NCI-H2196 (cell line): ENCODE measurements at regions not wholly inside any gene's neighbourhood (a gene's known extent, or its start where the extent isn't known, plus 50 kb on each side); places are given as distances from the start of the nearest gene placed in this dataset.

Source experiments
- DNase-seq: peaks from one replicate; lab custom pipeline; 2025; ENCODE audit not compliant: unreplicated experiment; lab: John Stamatoyannopoulos, UW

DNA sequence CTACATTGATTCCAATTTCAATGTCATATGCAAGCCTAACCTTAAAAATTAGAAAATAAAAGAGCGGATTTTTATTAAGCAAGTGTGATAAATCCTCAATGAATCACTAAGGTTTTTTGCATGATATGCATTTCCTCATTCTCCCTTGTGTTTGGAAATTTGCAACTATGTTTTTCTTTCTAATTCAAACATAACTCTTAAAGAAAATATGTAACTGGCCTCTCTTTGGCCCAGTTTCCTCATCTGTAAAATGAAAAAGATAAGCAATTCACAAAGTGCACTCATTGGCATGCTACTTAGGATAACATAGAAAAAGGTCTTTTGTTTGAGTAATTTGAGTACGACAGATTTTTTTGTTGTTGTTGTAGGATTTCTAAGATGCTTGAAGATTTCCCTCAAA, 295.5 kb downstream of the CDH11 start:
- DNase-seq = no peak

DNA sequence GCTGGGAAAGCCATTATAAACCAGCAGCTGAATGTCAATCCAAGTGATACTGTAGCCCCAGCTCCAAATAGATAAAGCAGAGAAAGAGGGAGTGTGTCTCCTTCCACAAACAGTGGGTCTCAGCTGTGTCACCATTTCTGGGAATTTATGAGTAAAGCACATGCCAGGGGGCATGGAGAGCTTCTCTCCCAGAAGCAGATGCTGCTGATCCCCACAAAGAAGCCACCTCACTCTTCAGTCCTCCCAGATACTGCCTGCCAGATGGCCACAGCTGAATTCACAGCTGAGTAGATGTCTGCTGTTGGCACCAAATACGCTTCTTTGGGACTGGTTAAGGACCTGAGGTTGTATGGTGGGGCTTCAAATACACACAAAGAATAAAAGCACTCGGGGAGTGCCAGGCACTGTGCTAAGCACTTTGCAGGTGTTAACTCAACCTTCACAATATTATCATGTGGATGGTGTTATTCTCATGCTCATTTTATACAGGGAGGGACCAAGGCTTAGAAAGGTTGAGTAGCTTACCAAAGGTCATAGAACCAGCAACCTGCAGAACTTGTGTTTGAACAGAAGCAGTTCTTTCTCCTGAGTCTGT, 298.3 kb downstream of the CDH11 start:
- no peak for DNase-seq

DNA sequence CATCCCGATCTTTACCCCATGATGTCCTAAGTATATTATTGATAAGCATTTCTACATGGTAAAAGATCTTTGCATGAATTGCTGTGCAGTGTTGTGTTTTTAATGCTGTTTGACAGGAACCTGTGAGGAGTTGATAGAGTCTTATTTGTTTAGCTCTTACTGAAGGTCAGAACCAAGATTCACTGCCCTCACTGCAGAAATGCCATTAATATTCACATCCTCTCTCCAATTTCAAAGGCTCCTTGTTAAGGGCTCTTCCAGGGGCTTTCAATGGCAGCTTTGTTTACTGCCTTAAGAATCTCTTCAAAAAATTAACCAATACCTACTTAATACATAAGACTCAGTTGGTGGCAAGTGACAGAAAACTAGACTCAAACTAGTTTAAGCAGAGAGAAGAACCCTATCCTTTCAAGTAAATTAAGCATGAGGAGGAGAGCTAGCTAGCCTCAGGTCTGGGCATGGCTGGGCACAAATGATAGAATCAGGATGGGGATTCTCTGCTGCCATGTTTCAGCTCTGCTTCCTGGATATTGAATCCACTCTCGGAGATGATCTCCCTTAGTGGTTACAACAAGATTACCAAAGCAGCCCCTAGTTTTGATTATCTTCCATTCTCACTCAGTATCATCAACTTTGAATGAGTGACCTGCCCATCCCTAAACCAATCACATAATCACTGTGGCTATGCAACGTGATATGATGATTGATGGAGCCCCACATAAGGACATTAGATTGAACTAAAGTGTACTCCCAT, 311.8 kb downstream of the CDH11 start:
- no peak for DNase-seq

DNA sequence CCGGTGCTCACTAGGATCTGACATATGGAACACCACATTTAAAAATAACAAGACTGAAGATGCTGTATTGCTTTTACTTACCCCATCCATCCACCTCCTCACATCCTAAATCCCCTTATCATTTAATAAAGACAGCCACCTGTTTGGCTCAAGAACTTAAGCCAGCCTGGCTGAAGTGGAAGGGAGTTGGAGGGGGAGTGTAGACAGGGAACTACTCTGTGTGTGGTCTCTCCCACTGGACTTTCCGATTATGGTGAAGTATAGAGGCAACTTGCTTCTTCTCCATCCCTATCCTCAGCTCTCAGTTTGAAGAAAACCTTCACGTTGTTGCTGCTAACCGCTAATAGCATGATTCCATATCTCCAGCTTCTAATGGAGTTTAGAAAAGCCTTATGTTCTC, 313.4 kb downstream of the CDH11 start:
- no peak for DNase-seq

DNA sequence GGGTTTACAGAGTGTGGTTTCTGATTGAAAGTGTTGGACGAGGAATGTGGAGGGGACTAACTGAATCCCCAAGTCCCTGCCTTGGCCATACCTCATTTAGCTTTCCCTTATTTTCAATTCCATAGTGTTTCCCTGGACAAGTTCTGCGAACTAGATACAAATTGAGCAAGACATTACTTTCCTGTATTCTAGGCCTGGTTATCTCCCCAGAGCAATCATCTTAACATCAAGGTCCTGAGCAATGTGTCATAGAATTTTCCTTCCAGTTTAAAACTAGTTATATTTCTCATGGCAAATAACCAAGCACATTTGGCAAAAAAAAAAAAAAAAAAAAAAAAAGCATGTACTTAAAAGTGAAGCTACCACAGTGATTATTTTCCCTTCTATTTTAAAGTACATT, 330.1 kb downstream of the CDH11 start:
- DNase-seq = no peak

GRCh38 chr16:64784635-64785034, 337.2 kb downstream of the CDH11 start:
- DNase-seq = no peak

DNA sequence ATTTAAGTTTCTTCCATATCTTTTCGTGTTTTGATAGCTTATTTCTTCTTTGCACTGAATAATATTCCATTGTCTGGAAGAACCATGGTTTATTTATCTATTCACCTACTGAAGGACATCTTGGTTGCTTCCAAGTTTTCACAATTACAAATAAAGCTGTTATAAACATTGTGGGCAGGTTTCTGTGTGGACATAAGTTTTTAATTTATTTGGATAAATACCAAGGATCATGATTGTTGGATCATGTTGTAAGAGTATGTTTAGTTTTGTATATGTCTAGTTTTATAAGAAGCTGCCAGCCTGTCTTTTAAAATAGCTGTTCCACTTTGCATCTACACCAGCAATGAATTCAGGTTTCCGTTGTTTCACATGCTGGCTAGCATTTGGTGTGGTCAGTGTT, 339.4 kb downstream of the CDH11 start:
- DNase-seq = no peak

GRCh38 chr16:64780445-64780844, 341.4 kb downstream of the CDH11 start:
- no peak for DNase-seq

- DNase-seq = no peak
Measured at GRCh38 chr16:64778777-64779176, 343.1 kb downstream of the CDH11 start.

- no peak for DNase-seq
Measured at GRCh38 chr16:64773638-64774037, 348.2 kb downstream of the CDH11 start.

- DNase-seq = no peak
Measured at GRCh38 chr16:64773184-64773583, 348.7 kb downstream of the CDH11 start.

DNA sequence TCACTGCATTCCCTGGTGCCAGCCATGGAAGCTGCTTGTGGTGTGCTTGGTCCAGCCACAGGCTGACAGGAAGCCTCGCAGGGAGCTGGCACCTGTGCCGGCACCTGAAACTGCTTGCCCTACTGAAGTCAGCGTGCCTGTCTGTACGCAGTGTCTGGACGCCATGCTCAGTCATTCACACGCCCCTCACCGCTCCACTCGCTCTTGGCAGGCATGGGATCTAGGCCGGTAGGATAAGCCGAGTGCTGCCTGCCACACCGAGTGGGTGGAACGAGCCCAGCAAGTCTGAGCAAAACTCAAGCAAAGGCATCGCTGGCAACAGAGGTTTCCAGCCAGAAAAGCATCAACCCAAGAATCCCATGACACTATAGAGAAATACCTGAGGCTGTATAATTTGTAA, 350.6 kb downstream of the CDH11 start:
- DNase-seq = no peak

DNA sequence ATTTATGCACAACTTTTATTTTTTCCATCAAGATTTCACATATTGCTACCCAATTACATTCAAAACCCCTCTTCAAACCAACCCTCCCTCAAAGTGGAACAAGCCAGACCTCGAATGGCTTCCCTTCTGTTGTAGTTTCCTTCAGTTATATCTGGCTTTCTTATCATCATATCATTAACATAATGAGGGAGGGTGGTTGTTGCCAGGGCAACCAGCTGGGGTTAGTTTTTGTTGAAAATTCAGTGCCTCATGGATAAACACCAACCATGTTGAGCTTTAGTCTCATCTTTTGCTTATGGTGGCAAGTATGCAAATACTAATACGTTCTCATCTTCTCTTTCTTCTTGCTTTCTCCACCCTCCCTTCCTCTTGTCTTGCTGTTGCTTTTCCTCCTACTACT, 359.7 kb downstream of the CDH11 start:
- DNase-seq = no peak

DNA sequence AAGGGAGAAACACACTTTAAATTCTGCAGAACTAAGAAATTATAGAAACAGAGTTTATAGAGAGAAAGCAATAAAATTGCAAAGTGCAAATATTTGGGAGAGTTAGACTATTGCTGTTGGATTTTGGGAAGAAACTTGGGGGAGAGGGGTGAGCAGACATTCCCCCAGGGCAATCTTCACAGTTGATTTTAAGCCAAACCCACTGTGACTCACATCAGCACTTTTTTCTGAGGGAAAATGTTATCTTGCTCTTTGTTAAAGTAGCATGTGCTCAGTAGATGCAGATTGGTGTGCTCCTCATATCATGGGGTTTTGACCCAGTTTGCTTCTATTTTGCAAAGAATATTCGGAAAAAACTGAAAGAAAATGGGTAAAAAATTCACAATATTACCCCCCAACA, 367.6 kb downstream of the CDH11 start:
- no peak for DNase-seq

DNA sequence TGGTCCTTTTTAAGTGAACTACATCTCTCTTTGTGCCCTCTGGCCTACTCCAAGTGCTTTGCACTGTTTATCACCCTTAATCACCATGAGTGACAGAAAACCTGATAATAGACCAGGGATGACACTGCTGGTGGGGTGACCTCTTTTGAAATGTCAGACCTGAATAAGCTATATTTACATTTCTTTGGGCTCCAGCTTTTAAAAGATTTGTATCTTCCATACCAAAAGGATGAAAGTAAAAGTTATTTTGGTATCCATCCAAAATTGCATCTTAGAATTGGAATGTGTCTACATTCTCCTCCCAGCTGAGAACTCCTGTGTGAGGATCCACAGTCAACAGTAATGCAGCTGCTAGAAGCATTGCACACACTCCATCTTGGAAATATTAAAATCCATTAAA, 370.0 kb downstream of the CDH11 start:
- DNase-seq = no peak

- DNase-seq = no peak
Measured at GRCh38 chr16:64749346-64749745, 372.5 kb downstream of the CDH11 start.

- no peak for DNase-seq
Measured at GRCh38 chr16:64745258-64745930, 376.5 kb downstream of the CDH11 start.

DNA sequence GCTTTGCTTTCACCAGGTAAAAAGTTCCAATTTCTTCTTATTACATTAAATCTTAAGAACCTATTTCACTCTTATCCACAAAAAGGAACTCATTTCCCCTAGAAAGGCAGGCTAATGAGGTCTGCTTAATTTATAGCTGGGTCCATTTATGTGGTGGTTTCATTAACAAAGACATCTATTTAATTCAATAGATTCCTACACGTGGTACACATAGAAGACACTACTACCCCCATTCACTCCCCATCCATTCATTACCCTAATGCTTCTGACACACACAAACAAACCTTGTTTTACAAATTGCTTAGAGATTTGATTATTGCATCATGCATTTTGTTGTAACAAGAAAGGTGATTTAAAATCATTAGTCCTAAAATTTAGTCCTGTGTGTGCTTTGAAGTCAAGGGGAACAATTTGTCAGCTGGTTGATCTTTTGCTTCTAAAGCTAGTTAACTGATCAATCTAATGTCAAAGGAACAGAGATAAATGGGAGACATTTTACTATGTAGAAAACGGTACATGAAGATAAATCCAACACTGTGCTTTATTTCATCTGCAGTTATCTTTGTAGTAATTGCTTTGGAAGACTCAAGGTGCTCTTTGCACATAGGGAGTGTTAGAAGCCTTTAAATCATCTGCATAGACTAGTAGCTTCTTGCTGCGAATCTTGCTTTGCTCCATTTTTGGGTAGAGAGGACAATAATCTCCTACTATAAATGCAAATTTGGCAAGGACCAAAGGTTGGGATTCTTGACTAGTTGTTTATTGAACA, 379.2 kb downstream of the CDH11 start:
- DNase-seq = no peak

GRCh38 chr16:64740261-64740660, 381.6 kb downstream of the CDH11 start:
- DNase-seq = no peak

- DNase-seq = no peak
Measured at GRCh38 chr16:64738321-64738960, 383.4 kb downstream of the CDH11 start.

DNA sequence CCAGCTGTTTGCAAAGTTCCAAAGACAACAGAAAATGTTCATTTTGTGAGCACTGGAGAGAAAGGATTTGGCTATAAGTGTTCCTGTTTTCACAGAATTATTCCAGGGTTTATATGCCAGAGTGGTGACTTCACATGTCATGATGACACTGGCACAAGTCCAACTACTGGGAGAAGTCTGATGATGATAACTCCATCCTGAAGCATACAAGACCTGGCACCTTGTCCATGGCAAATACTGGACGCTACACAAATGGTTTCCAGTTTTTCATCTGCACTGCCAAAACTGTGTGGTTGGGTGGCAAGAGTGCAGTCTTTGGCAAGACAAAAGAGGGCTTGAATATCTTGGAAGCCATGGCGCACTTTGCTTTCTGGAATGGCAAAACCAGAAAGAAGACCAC, 385.0 kb downstream of the CDH11 start:
- DNase-seq = no peak
